Stomach (tissue), 4 donors: ENCODE measurements at regions not wholly inside any gene's neighbourhood (a gene's known extent, or its start where the extent isn't known, plus 50 kb on each side); places are given as distances from the start of the nearest gene placed in this dataset.

Experiments
- POLR2A ChIP-seq, 4 donors: fragments of 450-650 bp; IDR thresholded peaks; one replicate each; pipeline ENCODE4 v1.6.1; 2016; ENCODE audit warnings: antibody characterized with exemption in 4 of 4, control low read depth in 2 of 4, mild to moderate bottlenecking in 1 of 4, moderate library complexity in 1 of 4
- POLR2AphosphoS5 ChIP-seq, 3 donors: sonication (generic); formaldehyde crosslinking; IDR thresholded peaks; one replicate each; pipeline ENCODE4 v1.6.1; 2016; ENCODE audit warnings: antibody characterized with exemption in 3 of 3

DNA sequence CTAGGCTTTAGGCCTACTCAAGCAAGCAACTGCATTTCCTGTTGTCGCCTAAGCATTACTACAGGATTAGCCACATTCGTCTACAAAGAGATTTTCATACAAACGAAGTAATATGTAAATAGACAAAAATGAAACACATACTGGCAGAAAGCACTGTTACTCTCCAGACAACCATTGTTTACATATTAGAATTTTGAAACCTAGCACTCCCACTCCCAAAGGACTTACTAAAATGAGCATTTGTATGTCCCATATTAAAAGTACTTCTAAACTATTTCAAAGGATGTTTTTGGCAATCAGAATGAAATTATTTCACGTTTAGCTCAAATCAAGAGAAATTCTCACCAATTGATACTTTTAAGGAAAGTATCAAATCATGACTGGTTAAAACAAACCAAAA lies 570.8 kb downstream of the PRR32 start:
- TF ChIP-seq POLR2A (IDR thresholded peaks at IDR 0.05): no peak
- no peak for TF ChIP-seq POLR2AphosphoS5 (IDR thresholded peaks at IDR 0.05)
